Mesenteric fat pad (tissue), 1 donor: ENCODE measurements at regions not wholly inside any gene's neighbourhood (a gene's known extent, or its start where the extent isn't known, plus 50 kb on each side); places are given as distances from the start of the nearest gene placed in this dataset.
A peak's percentile ranks its signal among the peaks of the same experiment; 100 is the strongest.

Experiments used
- DNase-seq: peaks from one replicate; pipeline ENCODE4 v3.0.0-alpha.2; 2020; ENCODE audit warnings: low spot score
- donor health status: DM: yes; HTN: yes; CAD: no.

DNA sequence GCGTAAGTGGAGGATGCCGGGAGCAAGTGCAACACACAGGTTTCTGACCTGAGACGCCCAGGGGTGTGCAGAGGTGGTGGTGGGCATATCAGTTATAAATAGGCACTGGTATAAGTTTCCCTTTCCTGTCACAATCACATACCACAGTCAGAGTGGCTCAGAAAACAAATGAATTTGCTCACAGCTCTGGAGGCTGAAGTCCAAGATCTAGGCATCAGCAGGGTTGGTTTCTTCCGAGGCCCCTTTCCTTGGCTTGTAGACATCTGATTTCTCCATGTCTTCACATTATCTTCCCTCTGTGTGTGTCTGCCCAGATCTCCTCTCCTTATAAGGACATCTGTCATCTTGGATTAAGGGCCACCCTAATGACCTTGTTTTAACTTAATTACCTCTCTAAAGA, 250.5 kb upstream of the TNRC6C start:
- peak; percentile 37 for DNase-seq

DNA sequence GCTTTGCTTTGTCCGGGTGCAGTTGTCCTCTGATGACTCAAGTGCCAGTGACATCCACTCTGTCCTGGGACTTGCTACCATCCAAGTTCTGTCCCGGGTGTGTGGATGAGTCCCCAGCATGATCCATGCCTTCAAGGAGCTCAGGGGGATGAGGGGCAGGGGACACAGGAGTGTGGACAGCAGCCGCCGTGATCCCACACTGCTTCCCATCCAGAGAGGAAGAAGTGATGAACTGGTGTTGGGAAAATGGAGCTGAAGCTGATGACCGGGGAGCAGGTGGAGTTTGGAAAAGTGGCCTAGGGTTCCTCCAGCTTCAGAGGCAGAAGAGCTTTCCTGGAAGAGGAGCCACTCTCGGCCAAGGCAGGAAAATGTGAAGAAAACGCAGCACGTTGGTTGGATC, 249.6 kb upstream of the TNRC6C start:
- DNase-seq: peak; percentile 51

DNA sequence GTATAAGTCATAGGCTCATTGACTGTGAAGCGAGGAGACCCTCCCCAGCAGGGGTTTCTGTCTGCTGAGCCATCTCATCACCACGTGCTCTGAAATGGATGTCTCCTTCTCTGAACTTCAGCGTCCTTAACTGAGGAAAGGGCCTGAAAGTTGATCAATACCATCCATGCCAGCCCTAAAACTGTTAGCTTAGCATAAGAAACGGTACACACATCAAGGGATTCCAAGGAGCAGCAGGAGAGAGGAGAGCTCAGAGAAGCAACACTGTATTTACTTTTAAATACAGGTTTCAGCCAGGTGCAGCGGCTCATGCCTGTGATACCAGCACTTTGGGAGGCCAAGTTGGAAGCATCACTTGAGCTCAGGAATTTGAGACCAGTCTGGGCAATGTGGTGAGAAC, 248.9 kb upstream of the TNRC6C start:
- DNase-seq: peak; percentile 12

DNA sequence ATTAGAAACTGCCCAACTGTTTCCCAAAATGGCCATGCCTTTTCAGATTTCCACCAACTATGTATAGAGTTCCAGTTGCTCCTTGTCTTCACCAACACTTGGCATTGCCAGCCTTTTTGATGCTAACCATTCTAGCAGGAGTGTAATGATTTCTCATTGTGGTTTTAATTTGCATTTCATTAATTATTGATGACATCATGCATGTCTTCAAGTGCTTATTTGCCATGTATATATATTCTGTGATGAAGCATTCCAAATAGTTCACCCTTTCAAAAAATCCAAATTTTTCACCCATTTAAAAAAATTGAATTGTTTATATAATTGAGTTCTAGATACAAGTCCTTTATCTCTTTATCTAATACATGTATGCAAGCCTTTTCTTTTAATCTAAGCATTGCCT, 245.9 kb upstream of the TNRC6C start:
- DNase-seq: no peak

DNA sequence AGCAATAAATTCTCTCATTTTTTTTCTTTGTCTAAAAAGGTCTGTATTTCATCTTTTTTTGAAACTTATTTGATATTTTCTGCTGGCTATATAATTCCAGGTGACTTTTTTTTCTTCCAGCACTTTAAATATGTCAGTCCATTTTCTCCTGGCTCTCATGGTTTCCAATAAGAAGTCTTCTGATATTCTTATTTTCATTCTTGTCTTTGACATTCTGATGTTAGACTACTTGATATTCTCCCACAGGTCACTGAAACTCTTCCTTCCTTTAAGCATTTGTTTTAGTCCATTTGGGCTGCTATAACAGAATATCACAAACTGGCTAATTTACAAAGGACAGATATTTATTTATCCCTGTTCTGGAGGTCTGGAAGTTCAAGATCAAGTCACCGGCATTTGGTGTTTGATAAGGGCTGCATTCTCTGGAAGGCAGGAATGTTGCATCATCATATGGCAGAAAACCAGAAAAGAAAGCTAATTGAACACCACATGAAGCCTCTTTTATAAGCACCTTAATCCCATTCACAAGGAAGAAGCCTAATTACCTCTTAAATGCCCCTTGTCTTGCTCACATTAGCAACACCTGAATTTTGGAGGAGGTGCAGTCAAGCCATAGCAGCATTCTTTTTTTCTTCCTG, 242.1 kb upstream of the TNRC6C start:
- no peak for DNase-seq

DNA sequence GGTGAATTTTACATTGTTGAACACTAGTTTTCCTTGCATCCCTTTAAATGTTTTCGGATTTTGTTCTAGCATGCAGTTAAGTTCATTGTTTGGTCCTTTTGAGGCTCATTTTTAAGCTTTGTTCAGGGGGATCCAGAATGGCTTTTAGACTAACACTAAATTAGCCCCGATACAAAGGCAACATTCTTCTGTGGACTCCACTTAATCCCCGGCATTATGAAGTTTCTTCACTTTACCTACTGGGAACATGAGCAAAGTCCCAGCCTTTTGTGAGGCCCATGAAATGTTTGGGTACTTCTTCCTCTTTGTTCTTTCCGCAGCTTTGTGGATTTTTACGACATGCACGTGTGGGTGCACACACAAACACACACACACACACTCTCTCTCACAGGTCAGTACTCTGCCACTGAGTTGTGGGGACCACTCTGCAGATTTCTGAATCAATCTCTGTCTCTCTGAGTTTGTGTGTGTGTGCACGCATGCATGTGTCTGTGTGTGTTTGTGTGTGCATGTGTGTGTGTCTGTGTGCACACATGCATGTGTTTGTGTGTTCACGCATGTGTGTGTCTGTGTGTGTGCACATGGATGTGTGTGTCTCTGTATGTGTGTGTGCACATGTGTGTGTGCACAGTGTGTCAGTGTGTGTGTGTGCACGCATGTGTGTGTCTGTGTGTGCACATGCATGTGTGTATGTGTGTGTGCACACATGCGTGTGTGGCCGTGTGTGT, 240.4 kb upstream of the TNRC6C start:
- DNase-seq: peak; percentile 8

DNA sequence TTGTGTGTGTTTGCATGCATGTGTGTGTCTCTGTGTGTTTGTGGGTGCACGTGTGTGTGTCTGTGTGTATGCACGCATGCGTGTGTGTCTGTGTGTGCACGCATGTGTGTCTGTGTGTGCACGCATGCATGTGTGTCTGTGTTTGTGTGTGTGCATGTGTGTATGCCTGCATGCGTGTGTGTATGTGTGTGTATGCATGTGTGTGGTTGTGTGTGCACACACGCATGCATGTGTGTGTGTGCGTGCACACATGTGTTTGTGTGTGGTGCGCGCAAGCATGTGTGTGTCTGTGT, 239.9 kb upstream of the TNRC6C start:
- no peak for DNase-seq

DNA sequence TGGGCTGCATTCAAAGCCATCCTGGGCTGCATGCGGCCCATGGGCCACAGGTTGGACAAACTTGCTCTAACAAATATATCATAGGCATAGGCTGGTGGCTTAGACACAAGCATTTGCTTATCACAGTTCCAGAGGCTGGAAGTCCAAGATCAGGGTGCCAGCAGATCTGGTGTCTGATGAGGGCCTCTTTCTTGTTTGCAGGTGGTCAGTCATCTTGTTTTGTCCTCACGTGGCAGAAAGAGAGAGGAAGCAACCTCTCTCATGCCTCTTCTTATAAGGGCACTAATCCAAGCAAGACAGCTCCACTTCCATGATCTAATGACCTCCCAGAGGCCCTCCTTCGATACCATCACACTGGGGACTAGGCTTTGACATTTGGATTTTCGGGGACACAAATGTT, 238.7 kb upstream of the TNRC6C start:
- peak; percentile 35 for DNase-seq

DNA sequence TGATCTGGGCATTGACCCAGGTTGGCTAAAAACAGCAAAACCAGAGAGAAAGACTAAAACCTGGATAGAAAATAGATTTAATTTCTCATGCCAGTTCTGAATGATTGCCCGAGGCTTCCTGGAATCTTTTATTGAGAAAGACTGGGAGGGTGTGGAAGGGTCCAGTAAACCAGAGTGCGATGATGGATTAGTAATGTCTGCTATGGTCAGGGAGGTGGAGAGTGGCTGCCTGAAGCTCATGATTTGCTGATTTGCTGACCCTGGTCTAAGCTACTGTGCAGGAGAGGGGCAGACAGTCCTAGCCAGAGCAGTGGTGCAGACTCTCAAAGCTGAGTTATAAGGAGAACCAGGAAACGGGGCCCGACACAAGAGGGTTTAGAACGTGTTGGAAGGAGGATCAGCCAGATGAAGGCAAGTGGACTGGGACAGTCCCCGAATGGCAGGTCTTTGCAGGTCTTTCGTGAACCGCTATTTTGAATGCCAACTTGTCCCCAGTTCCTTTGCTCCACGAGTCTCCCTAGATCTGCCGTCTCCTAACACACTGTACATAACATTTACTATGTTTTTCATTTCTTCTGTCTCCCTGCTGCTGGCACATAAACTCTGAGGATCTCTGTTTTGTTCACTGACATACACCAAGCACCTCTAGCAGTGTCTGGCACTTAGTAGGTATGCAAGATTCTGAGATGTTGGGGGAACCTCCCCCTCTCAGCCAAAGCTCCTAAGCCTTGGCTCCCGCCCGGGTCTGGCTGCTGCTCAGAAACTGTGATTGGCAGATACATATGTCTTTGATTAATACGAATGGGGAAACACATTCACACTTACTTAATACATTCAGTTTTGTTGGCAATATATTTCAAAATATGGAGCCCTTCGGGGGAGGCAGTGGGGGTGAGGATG, 237.3 kb upstream of the TNRC6C start:
- no peak for DNase-seq

DNA sequence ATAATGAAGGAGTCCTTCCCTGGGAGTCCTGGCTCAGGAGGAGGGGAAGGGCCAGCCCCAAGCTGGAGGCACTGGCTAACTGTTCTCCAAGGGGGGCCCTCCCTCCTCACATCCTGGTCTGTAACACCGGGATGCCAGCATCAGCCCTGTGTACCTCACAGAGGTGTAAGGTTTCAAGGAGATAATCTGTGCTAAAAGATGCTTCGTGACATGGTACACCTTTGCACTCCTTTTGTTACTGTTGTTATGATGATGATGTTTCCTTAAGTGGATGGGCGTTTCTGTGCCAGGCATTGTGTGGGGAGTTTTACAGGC, 236.7 kb upstream of the TNRC6C start:
- DNase-seq: no peak

DNA sequence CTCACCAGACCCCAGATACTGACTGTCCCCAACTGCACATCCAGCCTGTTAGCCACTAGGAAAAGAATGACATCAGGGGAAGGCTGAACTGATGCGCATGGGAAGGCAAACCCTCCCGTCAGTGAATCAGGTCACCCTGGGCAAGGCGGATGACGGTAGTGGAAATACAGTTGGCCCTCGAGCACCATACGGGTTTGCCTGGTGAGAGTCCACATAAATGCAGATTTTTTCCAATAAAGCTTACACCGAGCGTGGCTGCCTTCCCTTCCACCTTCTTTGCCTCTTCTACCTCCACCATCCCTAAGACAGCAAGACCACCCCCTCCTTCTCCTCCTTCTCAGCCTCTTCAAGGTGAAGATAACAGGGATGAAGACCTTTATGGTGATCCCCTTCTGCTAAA, 236.1 kb upstream of the TNRC6C start:
- no peak for DNase-seq

DNA sequence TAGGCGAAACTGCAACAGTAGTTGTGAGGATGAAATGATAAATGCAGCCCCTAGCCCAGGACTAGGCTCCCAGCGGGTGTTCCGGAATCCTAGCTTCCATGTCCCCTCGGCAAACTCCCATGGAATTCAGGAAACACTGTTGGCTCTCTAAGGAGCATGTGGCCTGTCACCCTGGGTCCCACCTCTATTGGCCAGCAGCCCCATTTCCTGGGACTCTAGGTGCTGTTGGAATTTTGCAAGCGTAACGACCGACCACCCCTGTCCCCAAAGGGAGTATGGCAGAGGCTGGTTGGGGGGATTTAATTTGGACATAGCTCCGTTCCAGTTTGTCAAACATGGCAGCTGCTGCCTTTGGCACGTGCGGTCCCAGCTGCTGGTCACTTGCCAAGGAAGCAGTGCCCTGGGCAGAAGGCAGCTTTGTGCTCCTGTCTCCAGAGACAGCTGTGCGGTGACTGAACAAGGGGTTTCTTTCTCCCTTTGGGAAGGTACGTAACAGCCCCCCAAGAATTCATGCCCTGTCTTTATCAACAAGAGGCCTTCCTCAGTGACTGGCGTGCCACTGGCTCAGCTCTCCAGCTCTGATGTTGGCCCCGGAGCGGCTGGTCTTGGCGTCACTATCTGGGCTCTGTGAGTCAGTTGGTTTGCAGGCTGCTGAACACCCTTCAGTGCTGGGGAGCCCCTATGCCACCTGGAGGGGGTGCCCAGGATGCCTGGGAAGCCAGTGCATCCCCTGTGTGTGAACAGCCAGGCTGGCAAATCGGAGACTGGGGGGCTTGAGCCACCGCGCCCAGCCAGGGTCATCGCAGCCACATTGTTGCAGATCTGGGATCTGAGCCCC, 235.2 kb upstream of the TNRC6C start:
- peak; percentile 78 for DNase-seq

DNA sequence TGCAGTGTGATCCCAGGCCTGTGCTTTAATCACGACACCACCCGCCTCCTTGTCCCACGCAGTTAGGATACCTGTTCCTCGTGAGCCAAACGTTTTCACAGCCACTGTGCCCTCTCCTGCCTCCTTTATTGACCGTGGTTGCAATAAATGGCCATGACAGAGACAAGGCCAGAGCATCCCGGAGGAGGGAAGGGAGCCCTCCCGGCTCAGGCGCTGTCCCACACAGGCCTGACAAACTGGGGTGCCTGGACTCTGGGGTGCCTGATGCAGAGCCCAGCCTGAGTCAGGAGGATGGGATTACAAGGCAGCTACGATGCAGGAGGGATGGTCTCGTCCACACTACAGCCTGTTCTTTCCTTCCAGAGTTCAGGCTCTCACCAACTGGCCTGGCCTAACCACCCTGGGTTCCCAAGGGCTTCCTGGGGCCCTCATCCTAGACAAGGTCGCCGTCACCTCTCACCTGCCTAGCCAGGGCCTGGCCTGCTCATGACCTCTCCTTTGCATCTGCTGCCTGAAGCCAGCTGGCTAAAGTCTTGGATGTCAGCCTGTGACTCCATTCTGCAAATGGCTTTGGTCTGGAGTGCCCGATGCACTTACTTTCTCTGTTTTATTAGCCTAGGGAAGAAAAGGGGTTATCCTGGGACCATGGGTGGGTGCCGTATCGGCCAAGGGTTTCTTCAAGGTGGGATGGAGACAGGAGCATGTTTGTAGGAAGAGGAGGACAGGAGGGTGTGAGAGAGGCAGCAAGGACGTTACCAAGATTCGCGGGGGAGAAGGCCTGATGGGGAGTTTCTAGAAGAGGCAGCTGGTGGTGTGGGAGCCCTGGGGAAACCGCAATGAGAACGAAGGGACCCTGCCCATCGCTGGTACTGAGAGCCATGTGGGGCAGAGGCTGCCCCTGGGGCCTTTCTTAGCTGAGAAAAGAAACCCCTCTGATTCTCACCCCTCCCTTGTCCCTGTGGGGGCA, 234.3 kb upstream of the TNRC6C start:
- DNase-seq: peak; percentile 79

DNA sequence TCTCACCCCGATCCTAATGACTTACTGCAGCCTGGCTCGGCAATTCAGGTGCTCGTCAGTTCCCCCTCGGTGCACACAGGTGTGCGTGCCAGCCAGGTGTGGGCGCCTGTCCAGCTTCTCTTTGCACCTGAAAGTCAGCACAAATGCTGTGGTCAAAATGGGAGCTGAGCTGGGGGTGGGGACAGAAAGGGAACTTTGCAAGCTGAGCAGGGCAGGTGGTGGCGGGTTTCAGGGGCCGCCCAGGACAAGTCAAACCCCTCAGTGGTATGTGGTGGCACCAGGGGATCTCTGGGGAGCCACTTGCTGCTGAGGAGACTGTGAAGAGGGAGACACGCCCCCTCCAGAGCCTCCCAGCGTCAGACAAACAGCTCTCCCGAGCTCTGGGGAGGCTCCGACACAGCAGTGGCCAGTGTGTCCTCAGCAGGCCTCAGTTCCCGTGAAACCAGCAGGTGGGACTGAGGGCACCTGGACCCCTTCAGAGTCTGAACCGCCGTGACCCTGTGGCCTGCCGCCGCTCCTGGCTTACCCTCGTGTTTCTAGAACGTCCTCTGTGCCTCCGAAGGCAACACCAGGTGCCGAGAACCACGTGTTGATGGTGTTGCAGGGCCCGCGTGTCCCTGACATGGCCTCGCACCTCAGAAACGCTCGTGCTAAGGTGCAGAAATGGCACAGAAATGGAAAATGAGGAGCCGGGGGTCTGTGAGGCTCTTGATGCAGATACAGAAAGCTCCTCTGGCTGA, 233.5 kb upstream of the TNRC6C start:
- DNase-seq: peak; percentile 82

DNA sequence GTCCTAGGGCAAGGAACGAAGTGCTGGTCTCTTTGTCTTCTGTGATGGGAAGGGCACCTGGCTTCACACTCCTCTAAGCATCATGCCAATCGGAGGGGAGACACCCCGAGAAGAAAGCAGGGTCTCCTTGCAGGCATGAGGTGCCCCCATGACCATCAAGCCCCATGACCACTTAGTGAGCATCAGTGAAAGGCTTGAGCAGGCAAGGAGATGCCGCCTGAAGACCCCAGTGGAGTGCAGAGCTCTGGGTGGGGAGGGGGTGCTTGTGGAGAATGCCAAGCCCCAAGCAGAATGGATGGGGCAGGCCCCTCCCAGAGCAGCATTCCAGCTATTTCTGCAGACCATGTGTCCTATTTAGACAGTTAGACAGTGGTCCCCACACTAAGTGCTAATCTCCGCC, 232.7 kb upstream of the TNRC6C start:
- peak; percentile 65 for DNase-seq

DNA sequence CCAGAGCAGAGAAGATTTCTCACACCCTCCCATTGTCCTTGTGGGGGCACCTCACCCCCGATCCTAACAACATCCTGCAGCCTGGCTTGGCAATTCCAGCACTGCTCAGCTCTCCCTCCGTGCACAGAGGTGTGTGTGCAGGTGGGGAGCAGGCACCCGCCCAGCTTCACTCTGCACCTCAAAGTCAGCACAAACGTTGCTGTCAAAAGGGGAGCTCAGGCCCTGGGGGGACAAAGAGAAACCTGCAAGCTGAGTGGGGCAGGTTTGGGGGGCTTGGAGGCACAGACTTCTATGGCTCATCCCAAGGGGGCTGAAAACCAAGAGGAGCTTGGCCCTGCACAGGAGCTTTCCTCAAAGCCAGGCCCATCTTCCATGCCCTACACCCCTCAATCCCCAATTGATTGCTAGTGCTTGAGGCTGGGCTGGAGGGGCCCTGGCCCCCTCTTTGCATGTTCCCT, 231.9 kb upstream of the TNRC6C start:
- peak; percentile 49 for DNase-seq

DNA sequence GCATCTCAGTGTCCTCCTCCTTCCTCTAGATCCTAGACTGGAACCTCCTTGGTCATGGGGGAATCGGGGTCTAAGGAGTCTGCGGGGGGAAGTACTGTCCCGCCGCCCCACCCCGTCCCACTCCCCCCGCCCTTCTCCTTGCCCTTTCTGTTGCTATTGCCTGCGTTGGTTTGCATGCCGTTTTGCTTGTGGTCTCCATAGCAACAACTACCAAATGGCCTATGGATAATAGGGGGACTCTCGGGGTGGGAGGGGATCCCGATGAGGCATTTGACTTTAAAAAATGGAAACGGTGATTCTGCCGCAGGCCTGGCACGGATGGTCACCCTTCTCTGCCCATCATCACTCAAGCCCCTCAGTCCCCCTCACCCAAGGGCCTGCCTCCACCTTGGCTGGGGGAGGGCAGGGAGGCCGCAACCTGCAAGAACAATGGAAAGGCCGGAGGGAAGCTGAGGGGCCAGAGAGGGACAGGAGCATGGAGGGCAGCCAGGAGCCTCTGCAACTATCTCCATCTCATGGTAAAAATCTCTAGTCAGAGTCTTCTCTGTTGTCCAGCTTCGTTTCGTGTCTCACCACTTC, 231.4 kb upstream of the TNRC6C start:
- DNase-seq: peak; percentile 51

DNA sequence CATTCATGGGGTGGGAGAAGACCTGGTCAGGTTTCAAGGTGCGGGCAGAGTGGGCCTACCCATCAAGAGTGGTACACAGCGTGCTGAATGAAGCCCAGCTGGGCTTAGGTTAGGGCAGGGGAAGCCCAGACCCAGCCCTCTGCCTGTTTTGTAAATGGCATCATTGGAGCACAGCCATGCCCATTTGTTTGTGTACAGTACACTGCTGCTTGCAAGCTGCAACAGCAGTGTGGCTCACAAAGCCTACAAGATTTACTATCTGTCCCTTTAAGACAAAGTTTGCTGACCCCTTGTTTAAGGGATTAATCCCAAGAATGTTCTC, 230.1 kb upstream of the TNRC6C start:
- DNase-seq: peak; percentile 65

DNA sequence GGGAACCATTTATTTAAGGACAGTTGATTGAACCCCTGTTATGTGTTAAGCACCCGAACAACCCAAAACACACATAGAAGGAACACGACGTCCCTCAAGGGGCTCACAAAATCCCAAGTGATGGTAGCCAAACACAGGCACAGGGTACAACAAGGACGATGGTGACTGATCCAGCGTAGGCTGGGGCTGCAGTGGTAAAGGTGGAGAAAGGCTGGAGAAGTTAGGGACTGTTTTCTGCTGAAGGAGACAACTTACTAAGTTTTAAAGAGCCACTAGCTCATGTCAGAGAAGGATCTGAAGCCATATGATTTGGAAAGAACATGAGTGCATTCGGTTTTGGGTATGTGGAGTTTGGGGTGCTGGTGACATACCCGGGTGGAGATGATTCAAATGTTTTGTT, 229.6 kb upstream of the TNRC6C start:
- DNase-seq: peak; percentile 18
